Stimulated activated CD8-positive, alpha-beta memory T cell treated with anti-CD3 and anti-CD28 coated beads, Interleukin-12 subunit alpha, Interleukin-12 subunit beta, amount 100 ng/mL, for 1 hour (primary cell): ENCODE measurements at regions not wholly inside any gene's neighbourhood (a gene's known extent, or its start where the extent isn't known, plus 50 kb on each side); places are given as distances from the start of the nearest gene placed in this dataset.
"Not testable (repeated sequence)": the region's sequence is repeated elsewhere in the genome, so short reads cannot be mapped to it uniquely, and the experiment has no call there.

Source experiments
- DNase-seq: peaks from one replicate; pipeline ENCODE4 v3.0.0-alpha.2; 2020; ENCODE audit warnings: low read depth

DNA sequence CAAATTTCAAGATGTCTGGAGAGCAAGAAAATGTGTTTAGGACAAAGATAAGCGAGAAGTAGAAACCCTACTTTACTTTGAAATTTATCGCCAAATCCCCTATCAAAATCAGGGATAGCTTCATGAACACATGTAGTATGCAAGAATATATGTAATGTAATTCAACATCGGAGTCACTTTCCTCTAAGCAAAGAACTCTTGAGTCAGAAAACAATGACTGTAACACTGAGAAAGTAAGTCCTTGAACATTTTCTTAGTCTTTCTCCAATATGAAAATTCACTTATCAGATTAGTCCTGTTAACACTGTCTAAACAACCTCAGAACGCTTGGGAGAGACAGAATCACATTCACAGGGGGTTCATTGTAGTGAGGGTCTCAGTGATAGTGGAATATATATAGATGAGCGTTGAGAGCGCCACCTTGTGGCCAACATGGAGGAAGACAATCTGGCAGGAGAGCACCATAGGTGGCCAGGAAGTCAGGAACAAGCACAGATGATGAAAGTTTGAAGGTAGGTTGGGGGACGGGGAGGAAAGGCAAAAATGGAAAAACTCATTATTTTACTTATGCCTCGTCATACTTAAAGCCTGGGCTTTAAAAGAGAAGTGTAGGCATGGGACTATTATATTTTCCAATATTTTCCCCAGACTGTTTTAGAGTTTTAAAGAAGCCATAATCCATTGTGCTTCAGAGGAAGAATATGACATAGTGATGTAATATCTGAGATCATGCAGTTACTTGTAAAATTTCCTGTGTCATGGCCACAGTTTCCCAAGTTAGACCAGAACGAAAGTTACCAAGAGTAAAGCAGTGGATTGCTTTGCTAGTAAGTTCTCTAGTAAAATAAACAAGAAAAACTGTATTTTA is 115.5 kb upstream of the GNAI1 start:
- DNase-seq: peak; percentile 2

DNA sequence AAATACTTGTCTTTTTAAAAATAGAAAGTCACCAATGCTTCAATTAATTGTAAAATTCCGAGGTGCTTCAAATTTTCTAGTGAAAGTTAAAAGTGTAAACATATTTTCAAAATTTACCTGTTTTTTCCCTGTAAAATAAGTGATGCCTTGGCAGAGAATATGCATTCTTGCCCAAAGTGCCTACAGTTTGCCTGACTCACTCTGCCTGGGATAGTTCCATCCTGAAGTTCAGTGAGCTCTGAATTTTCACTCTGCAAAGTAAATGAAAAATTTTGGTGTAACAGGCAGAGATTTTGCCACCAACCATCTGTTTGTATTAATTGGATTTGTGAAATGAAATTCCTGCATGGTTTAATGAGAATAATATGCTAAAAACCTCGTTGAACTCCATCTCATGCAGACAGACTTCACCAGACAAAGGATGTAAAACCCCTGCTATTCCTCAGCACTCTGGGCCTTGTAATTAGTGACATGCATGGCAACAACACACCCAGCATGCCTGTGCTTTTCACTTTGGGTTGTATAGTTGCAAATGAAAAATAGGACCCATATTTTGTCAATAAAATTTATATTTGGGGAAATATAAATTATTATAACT is 117.4 kb upstream of the GNAI1 start:
- DNase-seq: no peak

DNA sequence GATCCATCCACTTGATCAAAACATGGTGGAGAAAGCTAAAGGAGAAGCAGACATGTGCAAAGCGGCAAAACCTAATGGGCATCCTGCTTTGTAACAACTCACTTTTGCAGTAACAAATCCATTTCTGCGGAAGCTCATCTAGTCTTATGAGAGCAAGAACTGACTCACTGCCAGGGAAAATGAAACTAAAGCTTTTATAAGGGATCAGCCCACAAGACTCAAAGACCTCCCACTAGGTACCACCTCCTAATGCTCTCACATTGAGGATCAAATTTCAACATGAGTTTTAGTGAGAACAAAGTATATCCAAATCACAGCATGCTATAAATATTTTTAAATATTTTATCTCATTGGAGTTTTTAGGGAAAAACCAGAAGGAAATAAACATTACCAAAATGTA is 120.1 kb upstream of the GNAI1 start:
- no peak for DNase-seq

DNA sequence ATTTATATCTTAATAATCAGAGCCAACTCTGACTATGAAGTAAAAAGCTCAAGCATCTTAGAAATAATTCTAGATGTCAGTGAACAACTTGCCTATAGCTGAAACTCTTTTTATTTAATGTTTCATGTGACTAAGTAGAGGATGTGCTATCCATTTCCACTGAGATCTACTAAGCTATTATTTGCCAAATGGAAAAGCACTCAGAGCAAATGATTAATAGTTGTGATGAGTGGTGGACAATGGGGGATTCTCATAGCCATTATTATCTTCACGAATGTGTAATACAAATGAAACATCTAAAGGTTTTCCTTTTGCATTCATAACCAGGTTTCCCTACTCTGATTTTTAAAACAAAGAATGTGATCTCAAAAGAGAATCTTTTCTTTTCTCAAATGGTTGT is 126.6 kb upstream of the GNAI1 start:
- DNase-seq: no peak

DNA sequence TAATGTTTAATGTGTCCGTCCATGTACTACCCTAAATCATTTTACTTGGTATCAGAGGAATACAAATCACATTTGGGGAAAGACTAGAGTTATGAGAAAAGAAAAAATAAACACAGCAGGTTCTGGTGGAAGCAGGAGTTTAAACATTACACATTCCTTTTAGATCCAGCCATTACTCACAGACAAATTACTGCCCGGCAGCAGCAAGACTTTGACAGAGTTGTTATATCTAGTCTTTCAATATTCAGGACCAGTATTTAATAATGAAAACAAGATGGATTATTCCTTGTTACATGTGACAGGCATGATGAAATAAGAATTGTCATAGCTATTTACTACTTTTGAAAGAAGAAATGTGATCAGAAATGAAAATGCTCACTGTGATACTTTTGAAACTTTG is 131.8 kb upstream of the GNAI1 start:
- DNase-seq: no peak

DNA sequence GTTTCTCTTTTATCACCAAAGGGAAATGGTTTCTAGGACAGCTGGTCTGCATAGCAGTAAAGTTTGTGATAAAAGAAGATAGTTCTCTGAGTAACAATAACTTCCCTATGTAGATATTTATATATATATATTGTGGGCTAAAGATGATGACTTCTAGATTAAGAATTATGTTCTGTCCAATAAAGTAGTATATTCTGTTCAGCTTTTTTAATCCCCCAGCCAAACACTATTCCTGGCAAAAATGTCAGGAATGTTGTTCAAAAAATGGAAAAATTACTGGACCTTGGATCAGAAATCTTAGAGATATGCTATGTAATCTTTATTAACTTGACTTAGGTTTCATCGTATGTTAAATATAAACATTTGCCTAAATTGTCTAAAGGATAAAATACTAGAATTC is 136.3 kb upstream of the GNAI1 start:
- DNase-seq: no peak

DNA sequence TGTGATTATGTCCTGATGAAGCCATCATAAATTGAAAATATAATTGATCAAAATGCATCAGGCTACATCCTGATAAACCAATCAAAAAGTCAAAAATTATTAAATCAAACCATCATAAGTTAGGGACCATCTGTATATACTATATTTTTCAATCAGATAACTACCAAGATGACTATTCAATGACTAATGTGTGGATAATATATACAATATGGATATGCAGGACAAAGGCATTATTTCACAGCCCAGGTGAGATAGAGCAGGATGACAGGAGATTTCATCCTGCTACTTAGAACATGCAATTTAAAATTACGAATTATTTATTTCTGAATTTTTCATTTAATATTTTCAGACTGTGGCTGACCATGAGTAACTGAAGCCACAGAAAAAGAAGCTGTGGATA is 137.3 kb upstream of the GNAI1 start:
- no peak for DNase-seq

DNA sequence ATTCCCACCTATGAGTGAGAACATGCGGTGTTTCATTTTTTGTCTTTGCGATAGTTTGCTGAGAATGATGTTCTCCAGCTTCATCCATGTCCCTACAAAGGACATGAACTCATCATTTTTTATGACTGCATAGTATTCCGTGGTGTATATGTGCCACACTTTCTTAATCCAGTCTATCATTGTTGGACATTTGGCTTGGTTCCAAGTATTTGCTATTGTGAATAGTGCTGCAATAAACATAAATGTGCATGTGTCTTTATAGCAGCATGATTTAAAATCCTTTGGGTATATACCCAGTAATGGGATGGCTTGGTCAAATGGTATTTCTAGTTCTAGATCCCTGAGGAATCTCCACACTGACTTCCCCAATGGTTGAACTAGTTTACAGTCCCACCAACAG is 138.9 kb upstream of the GNAI1 start:
- not testable (repeated sequence) for DNase-seq

DNA sequence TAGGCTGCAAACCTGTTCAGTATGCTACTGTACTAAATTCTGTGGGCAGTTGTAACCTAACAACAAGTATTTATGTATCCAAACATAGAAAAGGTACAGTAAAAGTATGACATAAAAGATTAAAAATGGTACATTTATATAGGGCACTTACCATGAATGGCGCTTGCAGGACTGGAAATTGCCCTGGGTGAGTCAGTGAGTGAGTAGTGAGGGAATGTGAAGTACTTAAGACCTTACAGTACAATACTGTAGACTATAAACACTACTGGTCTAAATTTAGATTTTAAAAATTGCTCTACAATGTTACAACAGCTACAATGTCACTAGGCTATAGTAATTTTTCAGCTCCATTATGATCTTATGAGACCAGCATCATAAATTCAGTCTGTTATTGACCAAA is 146.0 kb upstream of the GNAI1 start:
- DNase-seq: no peak

DNA sequence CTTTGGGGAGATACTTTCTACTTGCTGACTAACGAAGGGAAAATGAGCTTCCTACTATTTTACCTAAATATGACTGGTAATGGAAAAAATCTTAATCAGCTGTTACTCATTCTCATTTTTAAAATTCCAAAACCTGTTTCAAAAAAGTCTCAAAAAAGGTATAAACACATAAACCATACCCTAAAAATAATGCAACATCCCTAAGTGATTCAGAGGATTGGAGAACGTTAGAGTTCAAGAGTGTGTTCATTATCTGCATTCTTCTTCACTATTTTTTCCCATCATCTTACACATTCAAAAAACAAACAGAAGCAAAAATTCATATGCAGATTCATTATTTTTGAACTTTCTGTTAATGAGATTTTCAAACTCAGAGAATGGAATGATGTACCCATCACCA is 150.4 kb upstream of the GNAI1 start:
- no peak for DNase-seq

DNA sequence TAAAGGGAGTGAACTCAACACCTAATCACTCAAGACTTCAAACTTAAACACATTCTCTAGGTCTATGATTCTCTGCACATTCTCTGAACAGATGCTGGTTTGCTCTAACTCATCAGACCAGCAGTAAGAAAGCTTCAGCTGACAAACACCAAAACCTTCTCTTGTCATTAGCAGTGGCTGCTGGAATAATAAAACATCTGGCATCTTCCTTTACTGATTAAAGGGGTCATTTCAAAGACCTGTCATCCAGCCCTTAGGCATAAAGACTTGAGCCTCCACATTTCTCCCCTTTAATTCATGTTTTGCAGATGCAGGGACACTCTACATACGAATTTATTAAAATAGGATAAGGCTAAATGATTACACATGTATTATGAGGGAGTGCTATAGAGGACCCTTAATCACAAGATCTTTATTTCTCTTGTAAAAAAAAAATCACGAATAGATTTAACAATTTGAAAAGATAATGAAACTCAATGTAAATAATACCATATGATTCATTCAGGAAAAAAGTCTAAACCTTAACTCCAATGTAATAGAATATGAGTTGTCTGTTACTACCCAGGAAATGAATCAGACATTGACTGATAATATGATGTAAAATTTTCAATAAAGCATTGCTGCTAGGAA is 152.4 kb upstream of the GNAI1 start:
- no peak for DNase-seq

DNA sequence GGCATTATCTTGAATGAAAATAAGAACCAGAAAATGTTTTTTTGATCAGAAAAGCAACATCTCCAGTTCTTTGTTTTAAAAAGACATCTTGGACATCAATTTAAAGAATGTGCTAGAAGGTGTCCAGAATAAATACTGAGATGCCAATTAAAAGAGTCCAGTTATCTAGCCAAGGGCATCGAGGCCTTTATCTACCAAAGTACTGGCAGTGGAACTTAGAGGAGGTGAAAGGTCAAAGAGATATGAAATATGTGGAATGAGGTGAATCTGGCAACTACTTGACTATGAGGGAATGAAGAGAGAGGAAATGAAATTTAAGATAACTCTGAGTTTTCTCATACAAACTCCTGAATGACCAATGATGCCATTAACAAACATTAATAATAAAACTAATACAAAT is 154.3 kb upstream of the GNAI1 start:
- DNase-seq: no peak

DNA sequence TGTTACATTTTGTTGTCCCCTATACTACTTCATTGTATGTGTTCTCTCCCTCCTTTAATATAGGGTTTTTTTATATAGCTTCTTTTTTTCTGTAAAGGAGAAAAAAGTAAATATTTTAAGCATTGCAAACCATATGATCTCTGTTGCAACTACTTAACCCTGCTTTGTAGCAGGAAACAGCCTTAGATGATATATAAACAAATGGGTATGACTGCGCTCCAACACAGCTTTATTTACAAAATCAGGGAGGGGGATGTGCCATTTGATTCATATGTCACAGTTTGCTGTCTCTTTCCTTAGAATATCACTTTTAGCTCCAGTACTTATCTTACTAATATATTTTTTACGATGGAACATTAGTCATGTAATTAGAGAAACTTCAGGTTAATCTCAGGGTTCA is 155.2 kb upstream of the GNAI1 start:
- DNase-seq: no peak

DNA sequence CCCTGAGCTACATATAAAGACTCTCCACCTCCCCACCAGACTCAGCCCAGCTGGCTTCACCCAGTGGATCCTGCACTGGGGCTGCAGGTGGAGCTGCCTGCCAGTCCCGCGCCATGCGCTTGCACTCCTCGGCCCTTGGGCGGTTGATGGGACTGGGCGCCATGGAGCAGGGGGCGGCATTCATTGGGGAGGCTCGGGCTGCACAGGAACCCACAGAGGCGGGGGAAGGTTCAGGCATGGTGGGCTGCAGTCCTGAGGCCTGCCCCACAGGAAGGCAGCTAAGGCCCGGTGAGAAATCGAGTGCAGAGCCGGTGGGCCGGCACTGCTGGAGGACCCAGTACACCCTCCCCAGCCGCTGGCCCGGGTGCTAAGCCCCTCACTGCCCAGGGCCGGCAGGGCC is 157.2 kb upstream of the GNAI1 start:
- DNase-seq: no peak

DNA sequence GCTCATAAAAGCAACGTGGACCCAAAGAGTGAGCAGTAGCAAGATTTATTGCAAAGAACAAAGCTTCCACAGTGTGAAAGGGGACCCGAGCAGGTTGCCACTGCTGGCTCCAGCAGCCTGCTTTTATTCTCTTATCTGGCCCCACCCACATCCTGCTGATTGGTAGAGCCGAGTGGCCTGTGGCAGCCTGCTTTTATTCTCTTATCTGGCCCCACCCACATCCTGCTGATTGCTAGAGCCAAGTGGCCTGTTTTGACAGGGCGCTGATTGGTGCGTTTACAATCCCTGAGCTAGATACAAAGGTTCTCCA is 158.0 kb upstream of the GNAI1 start:
- DNase-seq: not testable (repeated sequence)

DNA sequence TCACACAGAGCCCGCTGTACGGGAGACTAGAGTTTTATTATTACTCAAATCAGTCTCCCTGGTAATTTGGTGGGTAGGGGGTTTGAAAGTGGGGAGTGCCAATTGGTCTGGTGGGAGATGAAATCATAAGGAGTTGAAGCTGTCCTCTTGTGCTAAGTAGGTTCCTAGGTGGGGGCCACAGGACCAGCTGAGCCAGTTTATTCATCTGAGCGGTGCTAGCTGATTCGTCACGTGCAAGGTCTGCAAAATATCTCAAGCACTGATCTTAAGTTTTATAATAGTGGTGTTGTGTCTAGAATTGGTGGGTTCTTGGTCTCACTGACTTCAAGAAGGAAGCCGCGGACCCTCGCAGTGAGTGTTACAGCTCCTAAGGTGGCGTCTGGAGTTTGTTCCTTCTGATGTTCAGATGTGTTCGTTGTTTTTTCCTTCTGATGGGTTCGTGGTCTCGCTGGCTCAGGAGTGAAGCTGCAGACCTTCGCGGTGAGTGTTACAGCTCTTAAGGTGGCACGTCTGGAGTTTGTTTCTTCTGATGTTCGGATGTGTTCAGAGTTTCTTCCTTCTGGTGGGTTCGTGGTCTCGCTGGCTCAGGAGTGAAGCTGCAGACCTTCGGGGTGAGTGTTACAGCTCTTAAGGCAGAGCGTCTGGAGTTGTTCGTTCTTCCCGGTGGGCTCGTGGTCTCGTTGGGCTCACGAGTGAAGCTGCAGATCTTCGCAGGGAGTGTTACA is 158.5 kb upstream of the GNAI1 start:
- DNase-seq: not testable (repeated sequence)

DNA sequence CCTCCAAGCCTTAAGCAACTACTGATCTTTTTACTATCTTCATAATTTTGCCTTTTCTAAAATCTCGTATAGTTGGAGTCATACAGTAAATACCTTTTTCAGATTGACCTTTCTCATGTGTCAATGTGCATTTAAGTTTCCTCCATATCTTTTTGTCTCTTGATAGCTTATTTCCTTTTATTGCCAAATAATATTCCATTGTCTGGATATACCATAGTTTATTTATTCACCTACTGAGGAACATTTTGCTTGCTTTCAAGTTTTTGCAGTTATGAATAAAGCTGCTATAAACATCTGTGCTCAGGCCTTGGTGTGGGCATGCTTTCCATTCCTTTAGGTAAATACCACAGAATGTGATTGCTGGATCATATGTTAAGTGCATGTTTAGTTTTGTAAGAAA is 161.2 kb upstream of the GNAI1 start:
- DNase-seq: no peak

DNA sequence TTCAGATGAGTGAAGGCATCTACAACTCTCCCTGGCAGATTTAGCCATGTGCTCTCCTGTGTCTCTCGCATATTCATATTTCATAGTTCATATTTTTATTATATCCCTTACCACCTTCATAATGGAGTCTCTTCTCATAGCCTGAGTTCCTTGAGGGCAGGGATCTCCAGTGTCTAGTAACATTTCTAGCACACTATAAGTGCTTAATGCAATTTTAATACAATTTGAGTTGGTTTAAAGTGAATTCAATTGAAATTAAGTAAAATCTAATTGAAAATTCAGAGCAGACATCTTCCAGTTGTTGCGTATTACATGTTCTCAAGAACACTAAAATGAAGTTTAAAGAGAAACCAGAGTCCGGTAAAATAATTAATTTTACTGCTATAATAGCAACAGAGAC is 163.6 kb upstream of the GNAI1 start:
- no peak for DNase-seq

DNA sequence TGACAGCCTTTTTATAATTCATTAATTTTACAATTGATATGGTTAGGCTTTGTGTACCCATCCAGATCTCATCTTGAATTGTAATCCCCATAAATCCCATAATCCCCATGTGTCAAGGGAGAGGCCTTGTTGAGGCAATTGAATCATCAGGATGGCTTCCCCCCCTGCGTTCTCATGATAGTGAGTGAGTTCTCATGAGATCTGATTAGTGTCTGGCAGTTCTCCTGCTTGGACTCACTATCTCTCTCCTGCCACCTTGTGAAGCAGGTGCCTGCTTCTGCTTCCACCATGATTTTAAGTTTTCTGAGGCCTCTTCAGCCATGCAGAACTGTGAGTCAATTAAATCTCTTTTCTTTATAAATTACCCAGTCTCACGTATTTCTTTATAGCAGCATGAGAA is 165.7 kb upstream of the GNAI1 start:
- no peak for DNase-seq

DNA sequence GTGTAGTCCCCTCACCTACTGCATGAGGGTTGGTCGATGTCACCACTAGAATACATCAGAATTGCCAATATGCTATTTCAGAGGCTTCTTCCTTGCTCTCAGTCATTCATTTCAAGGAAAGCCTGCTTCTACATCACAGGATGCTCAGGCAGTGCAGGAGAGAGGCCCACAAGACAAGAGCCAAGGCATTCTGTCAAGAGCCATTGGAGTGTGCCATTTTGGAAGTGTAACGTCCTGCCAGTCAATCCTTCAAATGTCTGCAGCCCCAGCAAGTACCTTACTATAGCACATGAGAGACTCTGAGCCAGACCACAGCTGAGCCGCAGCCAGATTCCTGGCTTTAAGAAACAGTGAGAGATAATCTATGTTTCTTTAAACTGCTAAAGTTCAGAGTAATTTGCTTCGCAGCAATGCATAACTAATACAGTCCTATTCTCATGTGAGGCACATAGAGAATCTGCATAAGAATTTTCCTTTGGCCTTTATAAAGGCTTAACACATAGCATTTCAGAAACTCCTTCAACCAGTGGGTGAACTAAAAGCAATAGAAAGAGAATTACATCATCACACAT is 166.5 kb upstream of the GNAI1 start:
- no peak for DNase-seq

DNA sequence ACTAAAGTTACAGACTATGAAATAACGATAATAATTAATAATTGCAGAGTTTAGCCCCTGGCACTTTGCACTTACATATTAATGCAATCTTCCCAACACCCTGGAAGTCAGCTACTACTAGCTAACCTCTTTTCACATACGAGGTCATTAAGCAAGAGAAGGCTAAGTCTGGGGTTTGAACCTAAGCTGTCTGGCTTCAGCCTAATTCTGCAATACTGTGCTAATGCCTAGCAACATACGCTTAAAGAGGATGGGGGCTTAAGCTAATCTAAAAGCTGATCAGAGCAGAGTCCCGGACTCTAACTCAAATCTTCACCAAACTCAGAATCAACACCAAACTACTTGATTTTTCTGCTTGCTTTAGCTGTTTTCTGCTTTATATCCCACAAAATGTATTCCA is 168.7 kb upstream of the GNAI1 start:
- DNase-seq: no peak

DNA sequence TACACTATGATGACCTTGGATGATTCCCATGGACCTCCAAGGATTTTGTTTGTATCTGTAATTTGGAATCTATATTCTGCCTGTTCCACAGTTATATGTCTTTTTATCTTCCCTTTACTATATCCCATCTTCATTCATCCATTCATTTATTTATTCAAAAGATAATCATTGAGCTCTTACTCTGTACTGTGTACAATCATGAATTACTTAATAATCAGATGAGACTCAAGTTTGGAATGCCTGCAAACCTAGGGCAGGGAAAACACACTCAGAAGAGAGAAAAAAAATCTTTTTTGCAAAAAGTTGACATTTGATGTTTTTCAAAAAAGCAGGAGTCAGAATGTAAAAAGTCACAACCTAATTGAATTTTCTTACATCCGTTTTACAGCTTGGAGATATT is 170.2 kb upstream of the GNAI1 start:
- no peak for DNase-seq

DNA sequence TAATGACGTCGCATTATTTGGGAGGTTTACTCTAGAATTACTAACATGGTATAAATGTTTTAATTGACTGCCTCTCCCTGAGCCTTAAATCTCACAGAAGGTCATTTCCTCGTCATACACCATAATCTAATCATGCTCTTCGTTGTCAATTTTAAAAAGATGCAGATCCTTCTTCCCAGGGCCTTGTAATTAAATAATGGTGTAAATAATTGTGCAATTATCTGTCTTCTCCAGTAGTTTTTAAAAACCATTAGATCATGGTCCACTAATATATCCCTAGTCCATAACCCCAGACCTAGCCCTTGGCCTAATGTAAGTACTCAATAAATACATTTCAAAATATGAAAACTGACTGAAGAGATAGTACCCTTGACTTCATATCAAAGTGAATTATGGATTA is 181.5 kb upstream of the GNAI1 start:
- DNase-seq: no peak
